Spleen (tissue), 11 donors: ENCODE measurements at regions not wholly inside any gene's neighbourhood (a gene's known extent, or its start where the extent isn't known, plus 50 kb on each side); places are given as distances from the start of the nearest gene placed in this dataset.

Source experiments
- DNase-seq: peaks from one replicate; pipeline ENCODE4 v3.0.0-alpha.2; 2020
- H3K27ac ChIP-seq, 8 donors: fragments of 200-600 bp; sonication (generic) in 7 of 8; 1 replicate in 4 of 8; 2 replicates in 4 of 8; pipeline versions ENCODE4 v1.5.0 to v1.8.0; 2016 to 2021; ENCODE audit warnings: inconsistent platforms in 4 of 8, mild to moderate bottlenecking in 4 of 8, moderate library complexity in 1 of 8
- H3K27me3 ChIP-seq, 7 donors: fragments of 200-600 bp; sonication (generic) in 6 of 7; replicated peaks in 1 of 7; 1 replicate in 4 of 7; 2 replicates in 3 of 7; pipeline versions ENCODE4 v1.5.0 to v1.8.0; 2016 to 2021; ENCODE audit warnings: inconsistent platforms in 3 of 7, mild to moderate bottlenecking in 1 of 7
- H3K36me3 ChIP-seq, 6 donors: fragments of 200-600 bp; sonication (generic) in 5 of 6; 1 replicate in 4 of 6; 2 replicates in 2 of 6; pipeline versions ENCODE4 v1.5.0 to v1.8.0; 2016 to 2021; ENCODE audit warnings: inconsistent platforms in 2 of 6
- H3K4me1 ChIP-seq, 6 donors: fragments of 200-600 bp; sonication (generic) in 5 of 6; 1 replicate in 3 of 6; 2 replicates in 3 of 6; pipeline versions ENCODE4 v1.5.0 to v1.8.0; 2016 to 2021; ENCODE audit warnings: inconsistent platforms in 3 of 6
- H3K4me3 ChIP-seq, 8 donors: fragments of 200-600 bp; sonication (generic) in 7 of 8; 1 replicate in 4 of 8; 2 replicates in 4 of 8; pipeline versions ENCODE4 v1.5.0 to v1.8.0; 2016 to 2021; ENCODE audit warnings: inconsistent platforms in 4 of 8, mild to moderate bottlenecking in 4 of 8, moderate library complexity in 2 of 8
- H3K9me3 ChIP-seq, 8 donors: fragments of 200-600 bp; sonication (generic) in 7 of 8; 1 replicate in 4 of 8; 2 replicates in 4 of 8; pipeline versions ENCODE4 v1.5.0 to v1.8.0; 2016 to 2021; ENCODE audit warnings: inconsistent platforms in 4 of 8
- CTCF ChIP-seq, 11 experiments: fragments of 200-600 bp in 7 of 11; fragments of 450-650 bp in 4 of 11; sonication (generic) in 4 of 11; IDR thresholded peaks in 8 of 11; conservative IDR thresholded peaks in 3 of 11; 1 replicate in 7 of 11; 2 replicates in 4 of 11; pipeline versions ENCODE4 v1.4.0 to v1.8.0; 2016 to 2021; ENCODE audit warnings: antibody characterized with exemption in 11 of 11, inconsistent platforms in 4 of 11, mild to moderate bottlenecking in 1 of 11
- POLR2A ChIP-seq, 3 donors: fragments of 450-650 bp; IDR thresholded peaks; one replicate each; pipeline ENCODE4 v1.5.1; 2017; ENCODE audit warnings: antibody characterized with exemption in 3 of 3, mild to moderate bottlenecking in 1 of 3
- POLR2AphosphoS5 ChIP-seq, 3 donors: sonication (generic); formaldehyde crosslinking; IDR thresholded peaks; one replicate each; pipeline ENCODE4 v1.5.1; 2017; ENCODE audit warnings: antibody characterized with exemption in 3 of 3
- WGBS, 5 donors: extraction: QIAGEN DNeasy Blood & Tissue Kit in 3 of 5; methylation state at CpG; one replicate each; pipeline versions ENCODE4 v1.1.5 to v1.1.7; 2013 to 2018; 5-methylcytosine and 5-hydroxymethylcytosine counted together
- intact Hi-C: fragments of 100-400 bp; cut with DNase I; formaldehyde crosslinking; loops from one replicate; pipeline ENCODE4 v1.15.0; 2023; ENCODE audit warnings: low total_unique reads
- donor health status: healthy with polysubstance abuse.
- donor health status: DM: no; HTN: no; CAD: no; lungs with moderate emphysema.
- donor health status: DM: no; HTN: no; CAD: no.
- donor health status: Bipolar disorder and iron deficiency.
- donor health status: healthy.
- donor health status: DM: no; HTN: no; CAD: no.
- donor health status: DM: yes; HTN: yes; CAD: no.

- H3K4me1 ChIP-seq, result peaks cover 0 to 9% (median 3%) of the 10 kb centered on the region in 6 donors
- H3K27ac ChIP-seq, result no peak overlapping the region
- 57 to 72% (median 59%) methylated on average over 4 of the region's 4 CpGs for WGBS, 5 donors
- H3K27me3 ChIP-seq, result no peaks in the 10 kb centered on the region
- no peak overlapping the region for H3K4me3 ChIP-seq
- H3K9me3 ChIP-seq, result no peaks in the 10 kb centered on the region
- TF ChIP-seq CTCF (IDR thresholded peaks at IDR 0.05 in 8 of 11, conservative IDR thresholded peaks at IDR 0.05 in 3 of 11), result no peak
- TF ChIP-seq POLR2AphosphoS5 (IDR thresholded peaks at IDR 0.05), result no peak
- no peak for TF ChIP-seq POLR2A (IDR thresholded peaks at IDR 0.05)
- intact Hi-C loops, result no loop called here
- DNase-seq, result no peak
- H3K36me3 ChIP-seq, result no peaks in the 10 kb centered on the region
Observed at GRCh38 chr7:13091974-13092707, 404.7 kb downstream of the ARL4A start.

- Histone ChIP-seq H3K9me3 (no peaks in the 10 kb centered on the region), H3K36me3 (no peaks in the 10 kb centered on the region), H3K4me1 (peaks cover 0 to 9% (median 3%) of the 10 kb centered on the region in 6 donors), H3K4me3 (no peak overlapping the region), H3K27ac (no peak overlapping the region), H3K27me3 (no peaks in the 10 kb centered on the region)
- WGBS, 5 donors, result 63 to 87% (median 74%) methylated on average over 2 of the region's 2 CpGs
- DNase-seq, result no peak
- intact Hi-C loops, result no loop called here
- no peak for TF ChIP-seq POLR2AphosphoS5 (IDR thresholded peaks at IDR 0.05)
- TF ChIP-seq POLR2A (IDR thresholded peaks at IDR 0.05), result no peak
- TF ChIP-seq CTCF (IDR thresholded peaks at IDR 0.05 in 8 of 11, conservative IDR thresholded peaks at IDR 0.05 in 3 of 11), result no peak
Observed at GRCh38 chr7:13092708-13093005, 405.2 kb downstream of the ARL4A start.

- no peak overlapping the region for H3K27ac ChIP-seq
- no peaks in the 10 kb centered on the region for H3K27me3 ChIP-seq
- no peak overlapping the region for H3K4me3 ChIP-seq
- no peak for DNase-seq
- intact Hi-C loops, result no loop called here
- no peaks in the 10 kb centered on the region for H3K36me3 ChIP-seq
- TF ChIP-seq CTCF (IDR thresholded peaks at IDR 0.05 in 8 of 11, conservative IDR thresholded peaks at IDR 0.05 in 3 of 11) (no peak), POLR2AphosphoS5 (IDR thresholded peaks at IDR 0.05) (no peak), POLR2A (IDR thresholded peaks at IDR 0.05) (no peak)
- no peaks in the 10 kb centered on the region for H3K9me3 ChIP-seq
- H3K4me1 ChIP-seq, result peaks cover 0 to 9% (median 3%) of the 10 kb centered on the region in 6 donors
- WGBS, 5 donors, result 31 to 56% (median 44%) methylated on average over 1 of the region's 1 CpG
Observed at GRCh38 chr7:13093160-13093559, 405.7 kb downstream of the ARL4A start.

- Histone ChIP-seq H3K27ac (no peak overlapping the region), H3K4me3 (no peak overlapping the region), H3K27me3 (no peaks in the 10 kb centered on the region), H3K36me3 (no peaks in the 10 kb centered on the region), H3K9me3 (no peaks in the 10 kb centered on the region), H3K4me1 (peaks cover 0 to 9% (median 3%) of the 10 kb centered on the region in 6 donors)
- intact Hi-C loops, result no loop called here
- TF ChIP-seq POLR2A (IDR thresholded peaks at IDR 0.05) (no peak), POLR2AphosphoS5 (IDR thresholded peaks at IDR 0.05) (no peak), CTCF (IDR thresholded peaks at IDR 0.05 in 8 of 11, conservative IDR thresholded peaks at IDR 0.05 in 3 of 11) (no peak)
- no peak for DNase-seq
- 60 to 92% (median 81%) methylated on average over 3 of the region's 3 CpGs for WGBS, 5 donors
Observed at GRCh38 chr7:13097499-13097898, 410.1 kb downstream of the ARL4A start.
